ENCODE measurements at regions not wholly inside any gene's neighbourhood (a gene's known extent, or its start where the extent isn't known, plus 50 kb on each side); places are given as distances from the start of the nearest gene placed in this dataset.

- ATAC-seq = no peak
- Mint-ChIP-seq H3K4me1 (no peaks in the 10 kb centered on the region), H3K4me3 (no peak overlapping the region), H3K27ac (no peak overlapping the region), H3K9me3 (peaks cover 0 to 5% of the 10 kb centered on the region in 2 donors), H3K27me3 (ENCODE audit: low read depth in 2 of 2) (peaks cover 18% of the 10 kb centered on the region in 2 donors), H3K36me3 (peaks cover 3% of the 10 kb centered on the region)
- intact Hi-C loops (cut with micrococcal nuclease) = no loop called here
- Histone ChIP-seq H3K27me3 (ENCODE audit: control insufficient read depth, insufficient read depth, low read length) (no peaks in the 10 kb centered on the region), H3K4me1 (ENCODE audit: control insufficient read depth, insufficient read depth, low read length) (no peaks in the 10 kb centered on the region), H3K9me3 (ENCODE audit: control insufficient read depth, insufficient read depth, low read length) (no peaks in the 10 kb centered on the region), H3K36me3 (ENCODE audit: control insufficient read depth, insufficient read depth, low read length) (no peaks in the 10 kb centered on the region), H3K4me3 (ENCODE audit: low read length) (no peak overlapping the region), H3K27ac (ENCODE audit: low read length) (no peak overlapping the region)
- 64% methylated on average over 3 of the region's 3 CpGs for WGBS (ENCODE audit: insufficient coverage)
- no peak for TF ChIP-seq CTCF (IDR thresholded peaks at IDR 0.05)
- DNase-seq = no peak
Observed at GRCh38 chr10:28754930-28755718, 77.8 kb downstream of the BAMBI start.

GRCh38 chr10:28761084-28761846 lies 83.9 kb downstream of the BAMBI start:
- Mint-ChIP-seq H3K36me3 (no peaks in the 10 kb centered on the region), H3K9me3 (no peaks in the 10 kb centered on the region), H3K27me3 (ENCODE audit: low read depth in 2 of 2) (peaks cover 2 to 8% of the 10 kb centered on the region in 2 donors), H3K4me3 (no peak overlapping the region), H3K4me1 (no peaks in the 10 kb centered on the region), H3K27ac (no peak overlapping the region)
- no peaks in the 10 kb centered on the region for H3K27me3 ChIP-seq (ENCODE audit: control insufficient read depth, insufficient read depth, low read length)
- no peaks in the 10 kb centered on the region for H3K9me3 ChIP-seq (ENCODE audit: control insufficient read depth, insufficient read depth, low read length)
- H3K27ac ChIP-seq (ENCODE audit: low read length) = no peak overlapping the region
- no peak for DNase-seq
- no peaks in the 10 kb centered on the region for H3K36me3 ChIP-seq (ENCODE audit: control insufficient read depth, insufficient read depth, low read length)
- H3K4me3 ChIP-seq (ENCODE audit: low read length) = no peak overlapping the region
- no peak for TF ChIP-seq CTCF (IDR thresholded peaks at IDR 0.05)
- WGBS (ENCODE audit: insufficient coverage) = 75% methylated on average over 5 of the region's 5 CpGs
- intact Hi-C loops (cut with micrococcal nuclease) = no loop called here
- ATAC-seq = no peak
- H3K4me1 ChIP-seq (ENCODE audit: control insufficient read depth, insufficient read depth, low read length) = no peaks in the 10 kb centered on the region

- H3K27ac Mint-ChIP-seq = no peak overlapping the region
- no peak overlapping the region for H3K4me3 ChIP-seq (ENCODE audit: low read length)
- H3K9me3 ChIP-seq (ENCODE audit: control insufficient read depth, insufficient read depth, low read length) = no peaks in the 10 kb centered on the region
- intact Hi-C loops (cut with micrococcal nuclease) = no loop called here
- TF ChIP-seq CTCF (IDR thresholded peaks at IDR 0.05) = no peak
- H3K27me3 ChIP-seq (ENCODE audit: control insufficient read depth, insufficient read depth, low read length) = no peaks in the 10 kb centered on the region
- H3K36me3 ChIP-seq (ENCODE audit: control insufficient read depth, insufficient read depth, low read length) = no peaks in the 10 kb centered on the region
- H3K4me1 ChIP-seq (ENCODE audit: control insufficient read depth, insufficient read depth, low read length) = no peaks in the 10 kb centered on the region
- ATAC-seq (no peak), DNase-seq (no peak)
- no peaks in the 10 kb centered on the region for H3K9me3 Mint-ChIP-seq
- peaks cover 7 to 8% of the 10 kb centered on the region in 2 donors for H3K27me3 Mint-ChIP-seq (ENCODE audit: low read depth in 2 of 2)
- H3K36me3 Mint-ChIP-seq = no peaks in the 10 kb centered on the region
- H3K27ac ChIP-seq (ENCODE audit: low read length) = no peak overlapping the region
- no peaks in the 10 kb centered on the region for H3K4me1 Mint-ChIP-seq
- no peak overlapping the region for H3K4me3 Mint-ChIP-seq
- WGBS (ENCODE audit: insufficient coverage) = 92% methylated on average over 7 of the region's 7 CpGs
Observed at GRCh38 chr10:28763471-28764170, 86.3 kb downstream of the BAMBI start.

Data from natural killer cell (primary cell).